ENCODE measurements at regions not wholly inside any gene's neighbourhood (a gene's known extent, or its start where the extent isn't known, plus 50 kb on each side); places are given as distances from the start of the nearest gene placed in this dataset.

DNA sequence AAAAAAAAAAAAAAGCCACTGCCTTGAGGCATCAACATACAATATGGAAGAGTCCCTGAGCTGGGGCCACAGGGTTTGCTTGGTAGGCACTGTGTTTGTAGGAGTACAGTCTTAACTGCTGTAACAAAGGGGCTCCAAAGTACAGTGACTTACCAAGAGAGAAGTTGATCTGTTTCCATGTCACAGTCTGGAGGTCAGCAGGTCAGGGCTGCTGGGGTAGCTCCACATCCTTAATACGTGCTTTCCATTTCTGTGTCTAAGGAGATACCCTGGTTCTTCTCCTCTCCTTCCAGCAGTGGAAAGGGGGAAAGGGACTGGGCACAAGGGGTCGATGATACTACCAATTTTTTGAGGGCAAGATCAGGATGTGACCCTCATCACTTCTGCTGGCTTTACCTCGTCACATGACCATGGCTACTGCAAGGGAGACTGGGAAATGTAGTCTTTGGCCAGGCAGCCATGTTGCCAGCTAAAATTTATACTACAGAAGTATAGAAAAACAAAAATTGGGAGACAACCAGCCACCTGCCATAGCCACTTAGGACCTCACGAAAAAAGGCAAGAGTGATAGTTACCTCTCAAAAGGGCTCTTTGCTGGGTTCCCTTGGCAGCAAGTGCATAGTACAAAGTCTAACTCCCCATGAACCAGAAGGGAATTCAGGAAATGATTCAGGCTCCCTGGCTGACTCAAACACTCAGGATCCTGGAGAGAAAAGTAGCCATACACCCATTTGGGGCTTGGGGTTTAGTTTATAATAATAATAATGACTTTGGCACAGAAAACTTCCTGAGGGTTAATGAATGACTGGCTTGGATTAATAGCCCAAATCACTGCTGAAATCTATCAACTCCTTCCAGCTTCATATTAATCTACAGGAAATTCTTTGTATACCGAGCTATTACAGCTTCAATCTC lies 52.7 kb upstream of the ATP5PO start (continued):
- no peak for TF ChIP-seq ZNF600 (tag by site-specific recombination; IDR thresholded peaks at IDR 0.05)
- TF ChIP-seq, protein P1, sequence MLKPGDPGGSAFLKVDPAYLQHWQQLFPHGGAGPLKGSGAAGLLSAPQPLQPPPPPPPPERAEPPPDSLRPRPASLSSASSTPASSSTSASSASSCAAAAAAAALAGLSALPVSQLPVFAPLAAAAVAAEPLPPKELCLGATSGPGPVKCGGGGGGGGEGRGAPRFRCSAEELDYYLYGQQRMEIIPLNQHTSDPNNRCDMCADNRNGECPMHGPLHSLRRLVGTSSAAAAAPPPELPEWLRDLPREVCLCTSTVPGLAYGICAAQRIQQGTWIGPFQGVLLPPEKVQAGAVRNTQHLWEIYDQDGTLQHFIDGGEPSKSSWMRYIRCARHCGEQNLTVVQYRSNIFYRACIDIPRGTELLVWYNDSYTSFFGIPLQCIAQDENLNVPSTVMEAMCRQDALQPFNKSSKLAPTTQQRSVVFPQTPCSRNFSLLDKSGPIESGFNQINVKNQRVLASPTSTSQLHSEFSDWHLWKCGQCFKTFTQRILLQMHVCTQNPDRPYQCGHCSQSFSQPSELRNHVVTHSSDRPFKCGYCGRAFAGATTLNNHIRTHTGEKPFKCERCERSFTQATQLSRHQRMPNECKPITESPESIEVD (tag by site-specific recombination; IDR thresholded peaks at IDR 0.05), result no peak
- TF ChIP-seq GLIS1 (tag by site-specific recombination; IDR thresholded peaks at IDR 0.05), result no peak
- no peak for TF ChIP-seq ZNF211 (tag by site-specific recombination; IDR thresholded peaks at IDR 0.05; ENCODE audit: low read depth)
- TF ChIP-seq, protein P2, sequence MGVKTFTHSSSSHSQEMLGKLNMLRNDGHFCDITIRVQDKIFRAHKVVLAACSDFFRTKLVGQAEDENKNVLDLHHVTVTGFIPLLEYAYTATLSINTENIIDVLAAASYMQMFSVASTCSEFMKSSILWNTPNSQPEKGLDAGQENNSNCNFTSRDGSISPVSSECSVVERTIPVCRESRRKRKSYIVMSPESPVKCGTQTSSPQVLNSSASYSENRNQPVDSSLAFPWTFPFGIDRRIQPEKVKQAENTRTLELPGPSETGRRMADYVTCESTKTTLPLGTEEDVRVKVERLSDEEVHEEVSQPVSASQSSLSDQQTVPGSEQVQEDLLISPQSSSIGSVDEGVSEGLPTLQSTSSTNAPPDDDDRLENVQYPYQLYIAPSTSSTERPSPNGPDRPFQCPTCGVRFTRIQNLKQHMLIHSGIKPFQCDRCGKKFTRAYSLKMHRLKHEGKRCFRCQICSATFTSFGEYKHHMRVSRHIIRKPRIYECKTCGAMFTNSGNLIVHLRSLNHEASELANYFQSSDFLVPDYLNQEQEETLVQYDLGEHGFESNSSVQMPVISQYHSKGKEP (tag by site-specific recombination; IDR thresholded peaks at IDR 0.05), result peak; percentile 23; the same call in 1 of the 2 replicates
- no peak for TF ChIP-seq ZNF221 (tag by site-specific recombination; IDR thresholded peaks at IDR 0.05; ENCODE audit: borderline replicate concordance)
- no peak for TF ChIP-seq ZNF624 (tag by site-specific recombination; IDR thresholded peaks at IDR 0.05)
- TF ChIP-seq MYNN (tag by site-specific recombination; IDR thresholded peaks at IDR 0.05; ENCODE audit: borderline replicate concordance), result no peak
- TF ChIP-seq ZNF747 (tag by site-specific recombination; IDR thresholded peaks at IDR 0.05), result no peak
- TF ChIP-seq ZNF626 (tag by site-specific recombination; IDR thresholded peaks at IDR 0.05), result no peak
- TF ChIP-seq, protein P3, sequence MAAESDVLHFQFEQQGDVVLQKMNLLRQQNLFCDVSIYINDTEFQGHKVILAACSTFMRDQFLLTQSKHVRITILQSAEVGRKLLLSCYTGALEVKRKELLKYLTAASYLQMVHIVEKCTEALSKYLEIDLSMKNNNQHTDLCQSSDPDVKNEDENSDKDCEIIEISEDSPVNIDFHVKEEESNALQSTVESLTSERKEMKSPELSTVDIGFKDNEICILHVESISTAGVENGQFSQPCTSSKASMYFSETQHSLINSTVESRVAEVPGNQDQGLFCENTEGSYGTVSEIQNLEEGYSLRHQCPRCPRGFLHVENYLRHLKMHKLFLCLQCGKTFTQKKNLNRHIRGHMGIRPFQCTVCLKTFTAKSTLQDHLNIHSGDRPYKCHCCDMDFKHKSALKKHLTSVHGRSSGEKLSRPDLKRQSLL (tag by site-specific recombination; IDR thresholded peaks at IDR 0.05), result no peak
- TF ChIP-seq OSR2 (tag by site-specific recombination; IDR thresholded peaks at IDR 0.05), result peak; percentile 57
- TF ChIP-seq, protein P4, sequence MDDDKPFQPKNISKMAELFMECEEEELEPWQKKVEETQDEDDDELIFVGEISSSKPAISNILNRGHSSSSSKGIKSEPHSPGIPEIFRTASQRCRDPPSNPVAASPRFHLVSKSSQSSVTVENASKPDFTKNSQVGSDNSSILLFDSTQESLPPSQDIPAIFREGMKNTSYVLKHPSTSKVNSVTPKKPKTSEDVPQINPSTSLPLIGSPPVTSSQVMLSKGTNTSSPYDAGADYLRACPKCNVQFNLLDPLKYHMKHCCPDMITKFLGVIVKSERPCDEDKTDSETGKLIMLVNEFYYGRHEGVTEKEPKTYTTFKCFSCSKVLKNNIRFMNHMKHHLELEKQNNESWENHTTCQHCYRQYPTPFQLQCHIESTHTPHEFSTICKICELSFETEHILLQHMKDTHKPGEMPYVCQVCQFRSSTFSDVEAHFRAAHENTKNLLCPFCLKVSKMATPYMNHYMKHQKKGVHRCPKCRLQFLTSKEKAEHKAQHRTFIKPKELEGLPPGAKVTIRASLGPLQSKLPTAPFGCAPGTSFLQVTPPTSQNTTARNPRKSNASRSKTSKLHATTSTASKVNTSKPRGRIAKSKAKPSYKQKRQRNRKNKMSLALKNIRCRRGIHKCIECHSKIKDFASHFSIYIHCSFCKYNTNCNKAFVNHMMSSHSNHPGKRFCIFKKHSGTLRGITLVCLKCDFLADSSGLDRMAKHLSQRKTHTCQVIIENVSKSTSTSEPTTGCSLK (tag by site-specific recombination; IDR thresholded peaks at IDR 0.05), result no peak
- no peak for TF ChIP-seq SP3 (tag by site-specific recombination; IDR thresholded peaks at IDR 0.05)
- TF ChIP-seq, protein P5, sequence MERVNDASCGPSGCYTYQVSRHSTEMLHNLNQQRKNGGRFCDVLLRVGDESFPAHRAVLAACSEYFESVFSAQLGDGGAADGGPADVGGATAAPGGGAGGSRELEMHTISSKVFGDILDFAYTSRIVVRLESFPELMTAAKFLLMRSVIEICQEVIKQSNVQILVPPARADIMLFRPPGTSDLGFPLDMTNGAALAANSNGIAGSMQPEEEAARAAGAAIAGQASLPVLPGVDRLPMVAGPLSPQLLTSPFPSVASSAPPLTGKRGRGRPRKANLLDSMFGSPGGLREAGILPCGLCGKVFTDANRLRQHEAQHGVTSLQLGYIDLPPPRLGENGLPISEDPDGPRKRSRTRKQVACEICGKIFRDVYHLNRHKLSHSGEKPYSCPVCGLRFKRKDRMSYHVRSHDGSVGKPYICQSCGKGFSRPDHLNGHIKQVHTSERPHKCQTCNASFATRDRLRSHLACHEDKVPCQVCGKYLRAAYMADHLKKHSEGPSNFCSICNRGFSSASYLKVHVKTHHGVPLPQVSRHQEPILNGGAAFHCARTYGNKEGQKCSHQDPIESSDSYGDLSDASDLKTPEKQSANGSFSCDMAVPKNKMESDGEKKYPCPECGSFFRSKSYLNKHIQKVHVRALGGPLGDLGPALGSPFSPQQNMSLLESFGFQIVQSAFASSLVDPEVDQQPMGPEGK (tag by site-specific recombination; IDR thresholded peaks at IDR 0.05), result no peak
- no peak for TF ChIP-seq ZNF561 (tag by site-specific recombination; IDR thresholded peaks at IDR 0.05; ENCODE audit: borderline replicate concordance)
- peak; percentile 71; the same call in 1 of the 2 replicates for TF ChIP-seq YY1 (tag by site-specific recombination; IDR thresholded peaks at IDR 0.05)
- TF ChIP-seq, protein P6, sequence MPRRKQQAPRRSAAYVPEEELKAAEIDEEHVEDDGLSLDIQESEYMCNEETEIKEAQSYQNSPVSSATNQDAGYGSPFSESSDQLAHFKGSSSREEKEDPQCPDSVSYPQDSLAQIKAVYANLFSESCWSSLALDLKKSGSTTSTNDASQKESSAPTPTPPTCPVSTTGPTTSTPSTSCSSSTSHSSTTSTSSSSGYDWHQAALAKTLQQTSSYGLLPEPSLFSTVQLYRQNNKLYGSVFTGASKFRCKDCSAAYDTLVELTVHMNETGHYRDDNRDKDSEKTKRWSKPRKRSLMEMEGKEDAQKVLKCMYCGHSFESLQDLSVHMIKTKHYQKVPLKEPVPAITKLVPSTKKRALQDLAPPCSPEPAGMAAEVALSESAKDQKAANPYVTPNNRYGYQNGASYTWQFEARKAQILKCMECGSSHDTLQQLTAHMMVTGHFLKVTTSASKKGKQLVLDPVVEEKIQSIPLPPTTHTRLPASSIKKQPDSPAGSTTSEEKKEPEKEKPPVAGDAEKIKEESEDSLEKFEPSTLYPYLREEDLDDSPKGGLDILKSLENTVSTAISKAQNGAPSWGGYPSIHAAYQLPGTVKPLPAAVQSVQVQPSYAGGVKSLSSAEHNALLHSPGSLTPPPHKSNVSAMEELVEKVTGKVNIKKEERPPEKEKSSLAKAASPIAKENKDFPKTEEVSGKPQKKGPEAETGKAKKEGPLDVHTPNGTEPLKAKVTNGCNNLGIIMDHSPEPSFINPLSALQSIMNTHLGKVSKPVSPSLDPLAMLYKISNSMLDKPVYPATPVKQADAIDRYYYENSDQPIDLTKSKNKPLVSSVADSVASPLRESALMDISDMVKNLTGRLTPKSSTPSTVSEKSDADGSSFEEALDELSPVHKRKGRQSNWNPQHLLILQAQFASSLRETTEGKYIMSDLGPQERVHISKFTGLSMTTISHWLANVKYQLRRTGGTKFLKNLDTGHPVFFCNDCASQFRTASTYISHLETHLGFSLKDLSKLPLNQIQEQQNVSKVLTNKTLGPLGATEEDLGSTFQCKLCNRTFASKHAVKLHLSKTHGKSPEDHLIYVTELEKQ (tag by site-specific recombination; IDR thresholded peaks at IDR 0.05; ENCODE audit: borderline replicate concordance), result no peak
- no peak for TF ChIP-seq ZSCAN30 (tag by site-specific recombination; IDR thresholded peaks at IDR 0.05)
- no peak for TF ChIP-seq ZNF521 (tag by site-specific recombination; IDR thresholded peaks at IDR 0.05)
- TF ChIP-seq, protein P7, sequence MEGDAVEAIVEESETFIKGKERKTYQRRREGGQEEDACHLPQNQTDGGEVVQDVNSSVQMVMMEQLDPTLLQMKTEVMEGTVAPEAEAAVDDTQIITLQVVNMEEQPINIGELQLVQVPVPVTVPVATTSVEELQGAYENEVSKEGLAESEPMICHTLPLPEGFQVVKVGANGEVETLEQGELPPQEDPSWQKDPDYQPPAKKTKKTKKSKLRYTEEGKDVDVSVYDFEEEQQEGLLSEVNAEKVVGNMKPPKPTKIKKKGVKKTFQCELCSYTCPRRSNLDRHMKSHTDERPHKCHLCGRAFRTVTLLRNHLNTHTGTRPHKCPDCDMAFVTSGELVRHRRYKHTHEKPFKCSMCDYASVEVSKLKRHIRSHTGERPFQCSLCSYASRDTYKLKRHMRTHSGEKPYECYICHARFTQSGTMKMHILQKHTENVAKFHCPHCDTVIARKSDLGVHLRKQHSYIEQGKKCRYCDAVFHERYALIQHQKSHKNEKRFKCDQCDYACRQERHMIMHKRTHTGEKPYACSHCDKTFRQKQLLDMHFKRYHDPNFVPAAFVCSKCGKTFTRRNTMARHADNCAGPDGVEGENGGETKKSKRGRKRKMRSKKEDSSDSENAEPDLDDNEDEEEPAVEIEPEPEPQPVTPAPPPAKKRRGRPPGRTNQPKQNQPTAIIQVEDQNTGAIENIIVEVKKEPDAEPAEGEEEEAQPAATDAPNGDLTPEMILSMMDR (tag by site-specific recombination; IDR thresholded peaks at IDR 0.05), result no peak
- TF ChIP-seq ZNF555 (tag by site-specific recombination; conservative IDR thresholded peaks at IDR 0.05), result no peak
- TF ChIP-seq ZNF664 (tag by site-specific recombination; IDR thresholded peaks at IDR 0.05), result no peak
- no peak for TF ChIP-seq ZNF544 (tag by site-specific recombination; IDR thresholded peaks at IDR 0.05)
